ENCODE measurements at regions not wholly inside any gene's neighbourhood (a gene's known extent, or its start where the extent isn't known, plus 50 kb on each side); places are given as distances from the start of the nearest gene placed in this dataset.

GRCh38 chr13:97766749-97767148 lies 186.7 kb upstream of the IPO5 start:
- BruUV-seq (replicated peaks) = no TSS peak
- DNase-seq (ENCODE audit: low read depth, low spot score) (no peak), ATAC-seq (no peak), FAIRE-seq (no peak)
- Histone ChIP-seq H3K4me1 (ENCODE audit: control insufficient read depth, insufficient read depth, low read length) (no peaks in the 10 kb centered on the region), H3K4me2 (ENCODE audit: control insufficient read depth, insufficient read depth) (no peak overlapping the region), H3K9me3 (replicated peaks; ENCODE audit: control insufficient read depth, insufficient read depth, low read length) (no peaks in the 10 kb centered on the region), H3K79me2 (ENCODE audit: control insufficient read depth, insufficient read depth, low read length) (no peaks in the 10 kb centered on the region), H4K20me1 (ENCODE audit: control insufficient read depth, insufficient read depth) (no peaks in the 10 kb centered on the region), H3K27ac (ENCODE audit: control insufficient read depth, insufficient read depth) (no peak overlapping the region), H3K27me3 (replicated peaks in 1 of 2; ENCODE audit: control insufficient read depth in 2 of 2, insufficient read depth in 2 of 2, low read length in 1 of 2) (no peaks in the 10 kb centered on the region), H3K9ac (ENCODE audit: control insufficient read depth, insufficient read depth, low read length) (no peak overlapping the region), H2AFZ (ENCODE audit: control insufficient read depth, low read depth, low read length) (no peak overlapping the region), H3K4me3 (no peak overlapping the region), H3K36me3 (ENCODE audit: control insufficient read depth in 2 of 2, insufficient read depth in 2 of 2, low read length in 1 of 2) (no peaks in the 10 kb centered on the region)
- 0% methylated on average over 1 of the region's 1 CpG for WGBS (ENCODE audit: insufficient coverage, insufficient replicate concordance, low lambda C conversion rate, missing lambda C conversion rate)
- POLR2A ChIA-PET = no interaction called here
- SMC1A ChIA-PET (ENCODE audit: uncharacterized antibody, unreplicated experiment) = no interaction called here
- RAD21 ChIA-PET (ENCODE audit: unreplicated experiment) = no interaction called here
- CTCF ChIA-PET = no interaction called here
- TF ChIP-seq BRCA1 (IDR thresholded peaks at IDR 0.05; ENCODE audit: low read depth, low read length) = no peak
- no peak for TF ChIP-seq POLR2AphosphoS2 (IDR thresholded peaks at IDR 0.05; ENCODE audit: low read depth, low read length)
- TF ChIP-seq RUNX3 (IDR thresholded peaks at IDR 0.05; ENCODE audit: low read length) = no peak
- no peak for TF ChIP-seq RCOR1 (conservative IDR thresholded peaks at IDR 0.05; ENCODE audit: low read depth, low read length)
- no peak for TF ChIP-seq IRF5 (IDR thresholded peaks at IDR 0.05; ENCODE audit: borderline replicate concordance)
- no peak for TF ChIP-seq SMAD1 (IDR thresholded peaks at IDR 0.05; ENCODE audit: low read depth, partially characterized antibody)
- no peak for TF ChIP-seq LARP7 (IDR thresholded peaks at IDR 0.05)
- TF ChIP-seq JUND (IDR thresholded peaks at IDR 0.05; ENCODE audit: low read depth, low read length) = no peak
- no peak for TF ChIP-seq NR2C1 (IDR thresholded peaks at IDR 0.05)
- TF ChIP-seq POU2F2 (IDR thresholded peaks at IDR 0.05; ENCODE audit: borderline replicate concordance, low read depth, low read length) = no peak
- TF ChIP-seq HDAC6 (IDR thresholded peaks at IDR 0.05; ENCODE audit: unreplicated experiment) = no peak
- no peak for TF ChIP-seq ASH2L (IDR thresholded peaks at IDR 0.05; ENCODE audit: borderline replicate concordance, low read depth)
- TF ChIP-seq YBX1 (IDR thresholded peaks at IDR 0.05) = no peak
- no peak for TF ChIP-seq CBX5 (IDR thresholded peaks at IDR 0.05; ENCODE audit: low read depth)
- intact Hi-C loops (cut with micrococcal nuclease; ENCODE audit: unreplicated experiment) = no loop called here
- in situ Hi-C loops (cut with MboI) = no loop called here

Data from GM12878 (cell line).